H9 (cell line): ENCODE measurements at regions not wholly inside any gene's neighbourhood (a gene's known extent, or its start where the extent isn't known, plus 50 kb on each side); places are given as distances from the start of the nearest gene placed in this dataset.

ENCODE experiments used
- DNase-seq: peaks from one replicate; pipeline ENCODE4 v3.0.0-alpha.2; 2017
- H2AFZ ChIP-seq: one replicate; pipeline ENCODE4 v1.6.1; 2013; ENCODE audit warnings: mild to moderate bottlenecking, low read length, control low read depth, moderate library complexity
- H2AK5ac ChIP-seq: 2 replicates; pipeline ENCODE4 v1.6.1; 2013; ENCODE audit warnings: low read length, control low read depth, mixed read lengths; ENCODE audit not compliant: insufficient read length
- H2BK120ac ChIP-seq: one replicate; pipeline ENCODE4 v1.6.1; 2013; ENCODE audit warnings: low read depth, mild to moderate bottlenecking, low read length, control low read depth, inconsistent platforms; ENCODE audit not compliant: poor library complexity, severe bottlenecking
- H2BK12ac ChIP-seq: 2 replicates; pipeline ENCODE4 v1.6.1; 2013; ENCODE audit warnings: low read length, control low read depth, mixed read lengths, low read depth; ENCODE audit not compliant: insufficient read length
- H2BK15ac ChIP-seq: 2 replicates; pipeline ENCODE4 v1.6.1; 2013; ENCODE audit warnings: low read depth, low read length, control low read depth
- H2BK20ac ChIP-seq: one replicate; pipeline ENCODE4 v1.6.1; 2013; ENCODE audit warnings: low read depth, mild to moderate bottlenecking, low read length, control low read depth, inconsistent platforms; ENCODE audit not compliant: poor library complexity, severe bottlenecking
- H2BK5ac ChIP-seq: 2 replicates; pipeline ENCODE4 v1.6.1; 2013; ENCODE audit warnings: low read length, control low read depth, mixed read lengths; ENCODE audit not compliant: insufficient read length
- H3K14ac ChIP-seq: 2 replicates; pipeline ENCODE4 v1.6.1; 2013; ENCODE audit warnings: low read length, control low read depth; ENCODE audit not compliant: insufficient read depth
- H3K18ac ChIP-seq: 2 replicates; pipeline ENCODE4 v1.6.1; 2013; ENCODE audit warnings: low read depth, mild to moderate bottlenecking, mixed read lengths, low read length, control low read depth; ENCODE audit not compliant: insufficient read length
- H3K23ac ChIP-seq: 2 replicates; pipeline ENCODE4 v1.6.1; 2013; ENCODE audit warnings: low read length, control low read depth, mixed read lengths, low read depth; ENCODE audit not compliant: insufficient read length
- H3K23me2 ChIP-seq: 2 replicates; pipeline ENCODE4 v1.6.1; 2013; ENCODE audit warnings: low read depth, mild to moderate bottlenecking, mixed read lengths, low read length, control low read depth; ENCODE audit not compliant: insufficient read length, poor library complexity, severe bottlenecking
- H3K27ac ChIP-seq: 2 replicates; pipeline ENCODE4 v1.5.1; 2013; ENCODE audit warnings: low read length, control low read depth, mixed read lengths, low read depth; ENCODE audit not compliant: insufficient read length
- H3K27me3 ChIP-seq: 2 replicates; pipeline ENCODE4 v1.6.1; 2013; ENCODE audit warnings: low read length, control low read depth, inconsistent platforms; ENCODE audit not compliant: insufficient read depth
- H3K4ac ChIP-seq: 2 replicates; pipeline ENCODE4 v1.6.1; 2013; ENCODE audit warnings: low read depth, mild to moderate bottlenecking, control low read depth, inconsistent platforms, low read length, moderate library complexity
- H3K4me1 ChIP-seq: 2 replicates; pipeline ENCODE4 v1.6.1; 2013; ENCODE audit warnings: low read length, control low read depth, inconsistent platforms; ENCODE audit not compliant: insufficient read depth
- H3K4me2 ChIP-seq: 2 replicates; pipeline ENCODE4 v1.6.1; 2013; ENCODE audit warnings: low read length, control low read depth, mixed read lengths; ENCODE audit not compliant: insufficient read length, insufficient read depth
- H3K56ac ChIP-seq: 2 replicates; pipeline ENCODE4 v1.6.1; 2013; ENCODE audit warnings: low read depth, mild to moderate bottlenecking, mixed read lengths, low read length, control low read depth; ENCODE audit not compliant: insufficient read length
- H3K79me1 ChIP-seq: 2 replicates; pipeline ENCODE4 v1.6.1; 2013; ENCODE audit warnings: low read depth, mild to moderate bottlenecking, moderate library complexity, low read length, control low read depth, inconsistent platforms; ENCODE audit not compliant: insufficient read depth, poor library complexity, severe bottlenecking
- H3K79me2 ChIP-seq: 2 replicates; pipeline ENCODE4 v1.6.1; 2013; ENCODE audit warnings: low read length, control low read depth, inconsistent platforms; ENCODE audit not compliant: insufficient read depth
- H3K9ac ChIP-seq: 2 replicates; pipeline ENCODE4 v1.6.1; 2013; ENCODE audit warnings: low read length, control low read depth, mixed read lengths; ENCODE audit not compliant: insufficient read length; ENCODE audit errors: extremely low read depth
- H3K9me3 ChIP-seq: one replicate; pipeline ENCODE4 v1.6.1; 2013; ENCODE audit warnings: low read depth, low read length, inconsistent platforms; ENCODE audit not compliant: control insufficient read depth
- H3T11ph ChIP-seq: one replicate; pipeline ENCODE4 v1.6.1; 2013; ENCODE audit warnings: mild to moderate bottlenecking, low read length, control low read depth, inconsistent platforms
- H4K20me1 ChIP-seq: one replicate; pipeline ENCODE4 v1.6.1; 2013; ENCODE audit not compliant: control insufficient read depth, insufficient read length, insufficient read depth
- H4K5ac ChIP-seq: 2 replicates; pipeline ENCODE4 v1.6.1; 2013; ENCODE audit warnings: low read depth, mild to moderate bottlenecking, mixed read lengths, low read length, control low read depth; ENCODE audit not compliant: insufficient read length
- H4K8ac ChIP-seq: replicated peaks from 2 replicates; pipeline ENCODE4 v1.6.1; 2013; ENCODE audit warnings: low read length, control low read depth, mixed read lengths, low read depth; ENCODE audit not compliant: insufficient read length
- H4K91ac ChIP-seq: 2 replicates; pipeline ENCODE4 v1.6.1; 2013; ENCODE audit warnings: low read depth, mild to moderate bottlenecking, moderate library complexity, mixed read lengths, low read length, control low read depth; ENCODE audit not compliant: insufficient read length
- H3K27ac Mint-ChIP-seq, 3 experiments: 2 replicates in 2 of 3; 3 replicates in 1 of 3; pipeline ENCODE4 v1.8.0; 2020 to 2021; ENCODE audit warnings: mixed read lengths in 3 of 3, mild to moderate bottlenecking in 1 of 3, moderate library complexity in 1 of 3
- H3K27me3 Mint-ChIP-seq: 2 replicates; pipeline ENCODE4 v1.8.0; 2021; ENCODE audit warnings: low read depth, mild to moderate bottlenecking, moderate library complexity, mixed read lengths
- H3K36me3 Mint-ChIP-seq, 3 experiments: 2 replicates in 2 of 3; 3 replicates in 1 of 3; pipeline ENCODE4 v1.8.0; 2020 to 2021; ENCODE audit warnings: low read depth in 3 of 3, mixed read lengths in 3 of 3; ENCODE audit not compliant: insufficient read depth in 1 of 3
- H3K4me1 Mint-ChIP-seq, 2 experiments: 2 replicates each; pipeline ENCODE4 v1.8.0; 2020; ENCODE audit warnings: mixed read lengths in 2 of 2
- H3K4me3 Mint-ChIP-seq, 2 experiments: 2 replicates in 1 of 2; 3 replicates in 1 of 2; pipeline ENCODE4 v1.8.0; 2020 to 2021; ENCODE audit warnings: mild to moderate bottlenecking in 2 of 2, mixed read lengths in 2 of 2, moderate library complexity in 1 of 2
- H3K9me3 Mint-ChIP-seq, 2 experiments: 2 replicates in 1 of 2; 3 replicates in 1 of 2; pipeline ENCODE4 v1.8.0; 2020; ENCODE audit warnings: mild to moderate bottlenecking in 2 of 2, mixed read lengths in 2 of 2, moderate library complexity in 1 of 2
- WGBS: extraction: QIAGEN DNeasy Blood & Tissue Kit; methylation state at CpG from one replicate; pipeline ENCODE4 v1.1.7; 2013; ENCODE audit warnings: missing lambda C conversion rate, low lambda C conversion rate, mixed read lengths; ENCODE audit not compliant: insufficient read length; ENCODE audit errors: extremely low coverage; 5-methylcytosine and 5-hydroxymethylcytosine counted together
- TF ChIP-seq, protein P1 (sequence below): fragments of 200-600 bp; sonication (generic); conservative IDR thresholded peaks from 3 replicates; pipeline ENCODE4 v1.8.0; 2021; ENCODE audit warnings: antibody characterized with exemption, mild to moderate bottlenecking

DNA sequence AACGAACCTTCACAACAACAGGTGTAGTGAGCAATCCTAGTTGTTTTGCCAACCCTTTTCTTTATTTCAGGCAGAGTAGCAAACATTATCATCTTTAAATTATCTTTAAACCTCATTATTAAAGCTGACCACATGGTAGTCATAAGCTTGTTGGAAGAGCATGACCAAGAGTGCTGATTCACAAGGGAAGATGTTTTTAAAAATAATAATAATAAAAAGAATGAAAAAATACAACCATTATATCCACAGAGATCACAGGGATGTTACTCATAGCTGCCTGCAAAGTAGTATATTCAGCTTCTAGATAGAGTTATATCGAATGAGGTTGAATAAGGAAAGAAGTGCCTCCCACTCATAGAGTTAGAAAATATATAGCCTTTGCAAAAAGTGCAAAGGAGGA lies 101.0 kb upstream of the FLRT2 start:
- no peak overlapping the region for H3K4me3 Mint-ChIP-seq
- TF ChIP-seq, protein P1, sequence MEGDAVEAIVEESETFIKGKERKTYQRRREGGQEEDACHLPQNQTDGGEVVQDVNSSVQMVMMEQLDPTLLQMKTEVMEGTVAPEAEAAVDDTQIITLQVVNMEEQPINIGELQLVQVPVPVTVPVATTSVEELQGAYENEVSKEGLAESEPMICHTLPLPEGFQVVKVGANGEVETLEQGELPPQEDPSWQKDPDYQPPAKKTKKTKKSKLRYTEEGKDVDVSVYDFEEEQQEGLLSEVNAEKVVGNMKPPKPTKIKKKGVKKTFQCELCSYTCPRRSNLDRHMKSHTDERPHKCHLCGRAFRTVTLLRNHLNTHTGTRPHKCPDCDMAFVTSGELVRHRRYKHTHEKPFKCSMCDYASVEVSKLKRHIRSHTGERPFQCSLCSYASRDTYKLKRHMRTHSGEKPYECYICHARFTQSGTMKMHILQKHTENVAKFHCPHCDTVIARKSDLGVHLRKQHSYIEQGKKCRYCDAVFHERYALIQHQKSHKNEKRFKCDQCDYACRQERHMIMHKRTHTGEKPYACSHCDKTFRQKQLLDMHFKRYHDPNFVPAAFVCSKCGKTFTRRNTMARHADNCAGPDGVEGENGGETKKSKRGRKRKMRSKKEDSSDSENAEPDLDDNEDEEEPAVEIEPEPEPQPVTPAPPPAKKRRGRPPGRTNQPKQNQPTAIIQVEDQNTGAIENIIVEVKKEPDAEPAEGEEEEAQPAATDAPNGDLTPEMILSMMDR: no peak
- Histone ChIP-seq H3K56ac (no peak overlapping the region), H3K18ac (no peak overlapping the region), H2BK15ac (no peak overlapping the region), H2BK5ac (no peak overlapping the region), H3K4me2 (no peak overlapping the region), H3K79me2 (no peaks in the 10 kb centered on the region), H3K14ac (no peak overlapping the region), H3K9ac (no peak overlapping the region), H4K8ac (no peak overlapping the region), H4K91ac (no peak overlapping the region), H3K27ac (no peak overlapping the region), H3K4me1 (no peaks in the 10 kb centered on the region), H3K4ac (no peak overlapping the region), H2AK5ac (no peak overlapping the region), H2BK20ac (no peak overlapping the region), H3K23me2 (no peaks in the 10 kb centered on the region), H3T11ph (no peak overlapping the region), H2BK120ac (no peak overlapping the region), H3K27me3 (no peaks in the 10 kb centered on the region), H2AFZ (no peak overlapping the region), H3K23ac (no peak overlapping the region), H3K79me1 (no peaks in the 10 kb centered on the region), H4K20me1 (no peaks in the 10 kb centered on the region), H3K9me3 (no peaks in the 10 kb centered on the region), H2BK12ac (no peak overlapping the region), H4K5ac (no peak overlapping the region)
- DNase-seq: no peak
- peaks cover 4% of the 10 kb centered on the region for H3K27me3 Mint-ChIP-seq
- no peaks in the 10 kb centered on the region for H3K4me1 Mint-ChIP-seq
- H3K27ac Mint-ChIP-seq: no peak overlapping the region
- H3K36me3 Mint-ChIP-seq: peaks cover 0 to 11% (median 3%) of the 10 kb centered on the region in 3 experiments; a peak in 3 of 7 replicates
- peaks cover 7 to 12% of the 10 kb centered on the region in 2 experiments; a peak in 4 of 5 replicates for H3K9me3 Mint-ChIP-seq
- no CpG with 5 or more reads among the region's 2 CpGs for WGBS
